ENCODE measurements at regions not wholly inside any gene's neighbourhood (a gene's known extent, or its start where the extent isn't known, plus 50 kb on each side); places are given as distances from the start of the nearest gene placed in this dataset.

GRCh38 chr16:82293671-82294070 is 123.6 kb upstream of the MPHOSPH6 start:
- Histone ChIP-seq H3K9ac (ENCODE audit: insufficient read depth, low read length, poor library complexity, severe bottlenecking) (no peak overlapping the region), H4K20me1 (ENCODE audit: insufficient read depth, low read length) (no peaks in the 10 kb centered on the region), H2AFZ (ENCODE audit: insufficient read depth, low read depth, low read length, poor library complexity, severe bottlenecking) (no peak overlapping the region), H3K36me3 (replicated peaks in 1 of 2; ENCODE audit: control insufficient read depth in 1 of 2, insufficient read depth in 2 of 2, low read length in 2 of 2) (no peaks in the 10 kb centered on the region), H3K27me3 (ENCODE audit: control insufficient read depth in 2 of 2, insufficient read depth in 2 of 2, low read length in 2 of 2) (no peaks in the 10 kb centered on the region), H3K4me1 (ENCODE audit: control insufficient read depth in 1 of 2, insufficient read depth in 2 of 2, low read length in 2 of 2) (no peaks in the 10 kb centered on the region), H3K4me3 (replicated peaks in 1 of 3; ENCODE audit: low read depth in 2 of 3, low read length in 3 of 3) (no peak overlapping the region), H3K4me2 (replicated peaks; ENCODE audit: extremely low read depth, low read length, poor library complexity, severe bottlenecking) (no peak overlapping the region), H3K9me3 (replicated peaks in 1 of 2; ENCODE audit: control insufficient read depth in 1 of 2, insufficient read depth in 1 of 2, low read length in 2 of 2) (no peaks in the 10 kb centered on the region), H3K79me2 (ENCODE audit: insufficient read depth, low read length) (no peaks in the 10 kb centered on the region), H3K27ac (ENCODE audit: low read depth in 1 of 2, low read length in 2 of 2) (no peak overlapping the region)
- no peak for TF ChIP-seq CTCF (IDR thresholded peaks at IDR 0.05)
- no peak overlapping the region for H3K4me3 Mint-ChIP-seq
- intact Hi-C loops (cut with micrococcal nuclease), result no loop called here
- H3K27me3 Mint-ChIP-seq (ENCODE audit: low read depth in 3 of 3), result peaks cover 11 to 18% (median 16%) of the 10 kb centered on the region in 3 donors
- DNase-seq, result no peak
- no peaks in the 10 kb centered on the region for H3K36me3 Mint-ChIP-seq
- WGBS (ENCODE audit: insufficient coverage), result 95% methylated on average over 2 of the region's 2 CpGs
- H3K4me1 Mint-ChIP-seq, result no peaks in the 10 kb centered on the region
- H3K9me3 Mint-ChIP-seq, result peaks cover 0 to 4% (median 0%) of the 10 kb centered on the region in 7 donors
- H3K27ac Mint-ChIP-seq, result no peak overlapping the region

GRCh38 chr16:82287937-82288336 is 117.9 kb upstream of the MPHOSPH6 start:
- Histone ChIP-seq H3K4me1 (ENCODE audit: control insufficient read depth in 1 of 2, insufficient read depth in 2 of 2, low read length in 2 of 2) (no peaks in the 10 kb centered on the region), H3K9me3 (replicated peaks in 1 of 2; ENCODE audit: control insufficient read depth in 1 of 2, insufficient read depth in 1 of 2, low read length in 2 of 2) (no peaks in the 10 kb centered on the region), H3K4me2 (replicated peaks; ENCODE audit: extremely low read depth, low read length, poor library complexity, severe bottlenecking) (no peak overlapping the region), H3K79me2 (ENCODE audit: insufficient read depth, low read length) (no peaks in the 10 kb centered on the region), H3K9ac (ENCODE audit: insufficient read depth, low read length, poor library complexity, severe bottlenecking) (no peak overlapping the region), H4K20me1 (ENCODE audit: insufficient read depth, low read length) (no peaks in the 10 kb centered on the region), H3K27me3 (ENCODE audit: control insufficient read depth in 2 of 2, insufficient read depth in 2 of 2, low read length in 2 of 2) (no peaks in the 10 kb centered on the region), H3K36me3 (replicated peaks in 1 of 2; ENCODE audit: control insufficient read depth in 1 of 2, insufficient read depth in 2 of 2, low read length in 2 of 2) (no peaks in the 10 kb centered on the region), H2AFZ (ENCODE audit: insufficient read depth, low read depth, low read length, poor library complexity, severe bottlenecking) (no peak overlapping the region), H3K4me3 (replicated peaks in 1 of 3; ENCODE audit: low read depth in 2 of 3, low read length in 3 of 3) (no peak overlapping the region), H3K27ac (ENCODE audit: low read depth in 1 of 2, low read length in 2 of 2) (no peak overlapping the region)
- WGBS (ENCODE audit: insufficient coverage), result no CpG with 5 or more reads among the region's 3 CpGs
- no peak for TF ChIP-seq CTCF (IDR thresholded peaks at IDR 0.05)
- DNase-seq, result no peak
- Mint-ChIP-seq H3K27me3 (ENCODE audit: low read depth in 3 of 3) (peaks cover 7 to 13% (median 13%) of the 10 kb centered on the region in 3 donors), H3K4me3 (no peak overlapping the region), H3K4me1 (peaks cover 2% of the 10 kb centered on the region), H3K36me3 (no peaks in the 10 kb centered on the region), H3K9me3 (peaks cover 0 to 4% (median 0%) of the 10 kb centered on the region in 7 donors), H3K27ac (no peak overlapping the region)
- intact Hi-C loops (cut with micrococcal nuclease), result no loop called here

Data from CD14-positive monocyte (primary cell).